Adrenal gland (tissue), 5 donors: ENCODE measurements at regions not wholly inside any gene's neighbourhood (a gene's known extent, or its start where the extent isn't known, plus 50 kb on each side); places are given as distances from the start of the nearest gene placed in this dataset.
"Not testable (repeated sequence)": the region's sequence is repeated elsewhere in the genome, so short reads cannot be mapped to it uniquely, and the experiment has no call there.

Source experiments
- POLR2A ChIP-seq, 2 donors: fragments of 450-650 bp; IDR thresholded peaks; one replicate each; pipeline ENCODE4 v1.6.1; 2017; ENCODE audit warnings: antibody characterized with exemption in 2 of 2, mild to moderate bottlenecking in 2 of 2, moderate library complexity in 1 of 2
- TF ChIP-seq, protein P1 (sequence below), 6 experiments: fragments of 450-650 bp in 4 of 6; fragments of 200-600 bp in 2 of 6; sonication (generic) in 1 of 6; IDR thresholded peaks; 1 replicate in 5 of 6; 2 replicates in 1 of 6; pipeline versions ENCODE4 v1.5.1 to v1.8.0; 2016 to 2021; ENCODE audit warnings: antibody characterized with exemption in 6 of 6, mild to moderate bottlenecking in 2 of 6, moderate library complexity in 1 of 6
- donor health status: DM: no; HTN: no; CAD: no.

DNA sequence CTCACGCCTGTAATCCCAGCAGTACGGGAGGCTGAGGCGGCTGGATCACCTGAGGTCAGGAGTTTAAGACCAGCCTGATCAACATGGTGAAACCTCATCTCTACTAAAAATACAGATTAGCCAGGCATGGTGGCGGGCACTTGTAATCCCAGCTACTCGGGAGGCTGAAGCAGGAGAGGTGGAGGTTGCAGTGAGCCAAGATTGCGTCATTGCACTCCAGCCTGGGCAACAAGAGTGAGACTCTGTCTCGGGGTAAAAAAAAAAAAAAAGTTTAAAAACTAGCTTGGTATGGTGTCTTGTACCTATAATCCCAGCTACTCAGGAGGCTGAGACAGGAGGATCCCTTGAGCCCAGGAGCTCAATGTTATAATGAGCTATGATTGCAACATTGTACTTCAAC lies 61.2 kb upstream of the TARDBP start:
- TF ChIP-seq, protein P1, sequence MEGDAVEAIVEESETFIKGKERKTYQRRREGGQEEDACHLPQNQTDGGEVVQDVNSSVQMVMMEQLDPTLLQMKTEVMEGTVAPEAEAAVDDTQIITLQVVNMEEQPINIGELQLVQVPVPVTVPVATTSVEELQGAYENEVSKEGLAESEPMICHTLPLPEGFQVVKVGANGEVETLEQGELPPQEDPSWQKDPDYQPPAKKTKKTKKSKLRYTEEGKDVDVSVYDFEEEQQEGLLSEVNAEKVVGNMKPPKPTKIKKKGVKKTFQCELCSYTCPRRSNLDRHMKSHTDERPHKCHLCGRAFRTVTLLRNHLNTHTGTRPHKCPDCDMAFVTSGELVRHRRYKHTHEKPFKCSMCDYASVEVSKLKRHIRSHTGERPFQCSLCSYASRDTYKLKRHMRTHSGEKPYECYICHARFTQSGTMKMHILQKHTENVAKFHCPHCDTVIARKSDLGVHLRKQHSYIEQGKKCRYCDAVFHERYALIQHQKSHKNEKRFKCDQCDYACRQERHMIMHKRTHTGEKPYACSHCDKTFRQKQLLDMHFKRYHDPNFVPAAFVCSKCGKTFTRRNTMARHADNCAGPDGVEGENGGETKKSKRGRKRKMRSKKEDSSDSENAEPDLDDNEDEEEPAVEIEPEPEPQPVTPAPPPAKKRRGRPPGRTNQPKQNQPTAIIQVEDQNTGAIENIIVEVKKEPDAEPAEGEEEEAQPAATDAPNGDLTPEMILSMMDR (IDR thresholded peaks at IDR 0.05) = not testable (repeated sequence)
- TF ChIP-seq POLR2A (IDR thresholded peaks at IDR 0.05) = not testable (repeated sequence)
